Breast epithelium (tissue), 3 donors: ENCODE measurements at regions not wholly inside any gene's neighbourhood (a gene's known extent, or its start where the extent isn't known, plus 50 kb on each side); places are given as distances from the start of the nearest gene placed in this dataset.

Source experiments
- CTCF ChIP-seq, 3 donors: fragments of 450-650 bp; IDR thresholded peaks; one replicate each; pipeline ENCODE4 v1.5.1; 2016 to 2017; ENCODE audit warnings: antibody characterized with exemption in 3 of 3, mild to moderate bottlenecking in 3 of 3, moderate library complexity in 3 of 3
- POLR2AphosphoS5 ChIP-seq, 3 donors: sonication (generic); formaldehyde crosslinking; IDR thresholded peaks; one replicate each; pipeline ENCODE4 v1.6.1; 2017; ENCODE audit warnings: antibody characterized with exemption in 3 of 3

GRCh38 chr5:7325975-7326913 is 69.7 kb upstream of the ADCY2 start:
- TF ChIP-seq CTCF (IDR thresholded peaks at IDR 0.05) (no peak), POLR2AphosphoS5 (IDR thresholded peaks at IDR 0.05) (peak in 1 of 3 donors; percentile 46)
